Colonic mucosa (tissue), 4 donors: ENCODE measurements at regions not wholly inside any gene's neighbourhood (a gene's known extent, or its start where the extent isn't known, plus 50 kb on each side); places are given as distances from the start of the nearest gene placed in this dataset.
A peak's percentile ranks its signal among the peaks of the same experiment; 100 is the strongest.

Experiments
- DNase-seq: peaks from one replicate; pipeline ENCODE4 v3.0.0-alpha.2; 2020
- H3K27ac ChIP-seq: fragments of 200-600 bp; one replicate; pipeline ENCODE4 v1.8.0; 2021
- H3K27me3 ChIP-seq: fragments of 200-600 bp; one replicate; pipeline ENCODE4 v1.8.0; 2021
- H3K36me3 ChIP-seq: fragments of 200-600 bp; one replicate; pipeline ENCODE4 v1.8.0; 2021
- H3K4me1 ChIP-seq: fragments of 200-600 bp; one replicate; pipeline ENCODE4 v1.8.0; 2021; ENCODE audit warnings: mild to moderate bottlenecking
- H3K4me3 ChIP-seq: fragments of 200-600 bp; one replicate; pipeline ENCODE4 v1.8.0; 2021
- H3K9ac ChIP-seq, 2 donors: one replicate each; pipeline ENCODE4 v1.7.0; 2013; ENCODE audit warnings: control low read depth in 2 of 2, low read depth in 2 of 2, low read length in 2 of 2
- H3K9me3 ChIP-seq: fragments of 200-600 bp; one replicate; pipeline ENCODE4 v1.8.0; 2021
- CTCF ChIP-seq: fragments of 200-600 bp; IDR thresholded peaks from one replicate; pipeline ENCODE4 v1.8.0; 2022; ENCODE audit warnings: antibody characterized with exemption, mild to moderate bottlenecking
- intact Hi-C: fragments of 100-400 bp; cut with DNase I; formaldehyde crosslinking; loops from one replicate; pipeline ENCODE4 v1.14.1; 2022
- donor health status: healthy.
- donor health status: DM: no; HTN: no; CAD: no.
- donor health status: DM: no; HTN: no; CAD: no.

DNA sequence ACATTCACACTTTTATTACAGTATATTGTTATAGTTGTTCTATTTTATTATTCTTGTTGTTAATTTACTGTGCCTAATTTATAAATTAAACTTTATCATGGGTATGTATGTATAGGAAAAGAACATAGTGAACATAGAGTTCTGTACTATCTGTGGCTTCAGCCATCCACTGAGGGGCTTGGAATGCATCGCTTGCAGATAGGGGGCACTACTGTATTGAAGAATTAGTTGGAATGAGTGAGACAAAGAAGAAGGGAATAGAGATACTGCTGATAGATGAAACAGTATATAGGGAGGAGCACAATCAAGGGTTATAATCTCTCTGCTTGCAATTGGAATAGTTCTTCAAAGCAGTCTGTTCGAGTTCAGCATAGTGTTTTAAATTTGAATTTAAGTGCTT, 432.2 kb downstream of the RAB38 start:
- DNase-seq = no peak
- intact Hi-C loops = no loop called here
- Histone ChIP-seq H3K9ac (no peak overlapping the region), H3K36me3 (no peaks in the 10 kb centered on the region), H3K9me3 (no peaks in the 10 kb centered on the region), H3K27me3 (no peaks in the 10 kb centered on the region), H3K4me3 (no peak overlapping the region), H3K27ac (no peak overlapping the region), H3K4me1 (no peaks in the 10 kb centered on the region)
- TF ChIP-seq CTCF = no peak

- H3K4me1 ChIP-seq = no peaks in the 10 kb centered on the region
- intact Hi-C loops = no loop called here
- no peaks in the 10 kb centered on the region for H3K27me3 ChIP-seq
- no peak overlapping the region for H3K27ac ChIP-seq
- TF ChIP-seq CTCF = no peak
- H3K36me3 ChIP-seq = no peaks in the 10 kb centered on the region
- H3K4me3 ChIP-seq = no peak overlapping the region
- no peak overlapping the region for H3K9ac ChIP-seq
- H3K9me3 ChIP-seq = no peaks in the 10 kb centered on the region
- DNase-seq = peak; percentile 36
Measured at GRCh38 chr11:87740968-87741367, 434.3 kb downstream of the RAB38 start.

- Histone ChIP-seq H3K27me3 (no peaks in the 10 kb centered on the region), H3K27ac (no peak overlapping the region), H3K9ac (no peak overlapping the region), H3K36me3 (no peaks in the 10 kb centered on the region), H3K9me3 (no peaks in the 10 kb centered on the region), H3K4me1 (no peaks in the 10 kb centered on the region), H3K4me3 (no peak overlapping the region)
- intact Hi-C loops = no loop called here
- no peak for TF ChIP-seq CTCF
- no peak for DNase-seq
Measured at GRCh38 chr11:87740451-87740850, 434.8 kb downstream of the RAB38 start.

DNA sequence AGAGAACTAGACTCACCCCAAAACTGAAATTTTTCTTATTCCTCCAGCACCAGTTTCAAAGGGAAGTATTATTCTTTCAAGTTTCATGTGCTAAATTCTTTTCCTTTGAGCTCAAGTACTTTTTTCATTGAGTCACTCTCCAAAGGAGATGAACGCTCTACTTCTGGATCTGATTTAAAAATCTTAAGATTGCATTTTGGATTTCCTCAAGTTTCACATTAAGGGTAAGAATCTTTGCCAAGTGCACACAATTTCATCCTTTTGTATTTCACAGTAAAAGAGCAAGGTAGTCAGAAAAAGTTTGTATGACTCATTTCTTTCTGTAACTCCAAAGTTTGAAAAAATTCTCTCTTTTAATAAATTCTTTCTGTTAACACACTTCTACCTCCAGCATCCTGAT, 435.5 kb downstream of the RAB38 start:
- intact Hi-C loops = no loop called here
- Histone ChIP-seq H3K27me3 (no peaks in the 10 kb centered on the region), H3K9me3 (no peaks in the 10 kb centered on the region), H3K36me3 (no peaks in the 10 kb centered on the region), H3K4me1 (no peaks in the 10 kb centered on the region), H3K4me3 (no peak overlapping the region), H3K27ac (no peak overlapping the region), H3K9ac (no peak overlapping the region)
- DNase-seq = no peak
- TF ChIP-seq CTCF = no peak

- Histone ChIP-seq H3K27me3 (no peaks in the 10 kb centered on the region), H3K9me3 (no peaks in the 10 kb centered on the region), H3K4me1 (no peaks in the 10 kb centered on the region), H3K36me3 (no peaks in the 10 kb centered on the region), H3K9ac (no peak overlapping the region), H3K4me3 (no peak overlapping the region), H3K27ac (no peak overlapping the region)
- DNase-seq = no peak
- TF ChIP-seq CTCF = no peak
- intact Hi-C loops = no loop called here
Measured at GRCh38 chr11:87739261-87739660, 436.0 kb downstream of the RAB38 start.

GRCh38 chr11:87736928-87737327, 438.3 kb downstream of the RAB38 start:
- TF ChIP-seq CTCF = no peak
- Histone ChIP-seq H3K36me3 (no peaks in the 10 kb centered on the region), H3K9ac (no peak overlapping the region), H3K4me1 (no peaks in the 10 kb centered on the region), H3K4me3 (no peak overlapping the region), H3K27ac (no peak overlapping the region), H3K9me3 (no peaks in the 10 kb centered on the region), H3K27me3 (no peaks in the 10 kb centered on the region)
- intact Hi-C loops = no loop called here
- DNase-seq = no peak
